SK-N-SH (cell line): ENCODE measurements at regions not wholly inside any gene's neighbourhood (a gene's known extent, or its start where the extent isn't known, plus 50 kb on each side); places are given as distances from the start of the nearest gene placed in this dataset.

Experiments
- CTCF ChIA-PET: fragments of 300-600, 350-600 bp; formaldehyde crosslinking; extraction: SDS; loops from one replicate; lab custom pipeline; 2021; lab: Yijun Ruan, JAX
- POLR2A ChIA-PET: fragments of 350-600 bp; sonication (Branson Sonifier 250); formaldehyde crosslinking; extraction: SDS; loops from one replicate; lab custom pipeline; 2020; ENCODE audit warnings: antibody characterized with exemption, inconsistent platforms; lab: Yijun Ruan, JAX
- DNase-seq: peaks from one replicate; pipeline ENCODE4 v3.0.0; 2012
- H2AFZ ChIP-seq: fragments of 200-600 bp; sonication (generic); 2 replicates; pipeline ENCODE4 v1.8.1; 2016; ENCODE audit warnings: antibody characterized with exemption, mild to moderate bottlenecking, low read depth
- H3F3A ChIP-seq: fragments of 200-600 bp; sonication (generic); replicated peaks from 2 replicates; pipeline ENCODE3; 2016; ENCODE audit warnings: antibody characterized with exemption, mild to moderate bottlenecking; ENCODE audit not compliant: insufficient read depth
- H3K27ac ChIP-seq, 2 experiments: fragments of 200-500 bp in 1 of 2; fragments of 200-600 bp in 1 of 2; sonication (Bioruptor generic) in 1 of 2; sonication (generic), shearing (Covaris generic) in 1 of 2; 2 replicates each; pipeline versions ENCODE4 v1.5.1 to v1.6.1; 2014 to 2016; ENCODE audit warnings: low read depth in 2 of 2, inconsistent platforms in 1 of 2, low read length in 1 of 2, mild to moderate bottlenecking in 1 of 2, mixed read lengths in 1 of 2
- H3K27me3 ChIP-seq: fragments of 200-600 bp; sonication (generic), shearing (Covaris generic); 2 replicates; pipeline ENCODE4 v1.6.1; 2016; ENCODE audit warnings: mixed run types; ENCODE audit not compliant: insufficient read depth
- H3K36me3 ChIP-seq, 2 experiments: fragments of 200-500 bp in 1 of 2; fragments of 200-600 bp in 1 of 2; sonication (Bioruptor generic) in 1 of 2; sonication (generic) in 1 of 2; replicated peaks in 1 of 2; 2 replicates each; pipeline versions ENCODE3 to v1.5.1; 2014 to 2016; ENCODE audit warnings: low read length in 1 of 2, mild to moderate bottlenecking in 1 of 2; ENCODE audit not compliant: insufficient read depth in 2 of 2, control insufficient read depth in 1 of 2
- H3K4me1 ChIP-seq, 2 experiments: fragments of 200-500 bp in 1 of 2; fragments of 200-600 bp in 1 of 2; sonication (Bioruptor generic) in 1 of 2; sonication (generic), shearing (Covaris generic) in 1 of 2; 2 replicates each; pipeline versions ENCODE4 v1.5.1 to v1.6.1; 2014 to 2016; ENCODE audit warnings: low read depth in 1 of 2, low read length in 1 of 2, mixed run types in 1 of 2; ENCODE audit not compliant: insufficient read depth in 2 of 2, control insufficient read depth in 1 of 2
- H3K4me2 ChIP-seq: fragments of 200-600 bp; sonication (generic), shearing (Covaris generic); 2 replicates; pipeline ENCODE4 v1.6.1; 2017; ENCODE audit warnings: mixed run types
- H3K4me3 ChIP-seq, 2 experiments: fragments of 200-500 bp in 1 of 2; fragments of 200-600 bp in 1 of 2; sonication (Bioruptor generic) in 1 of 2; sonication (generic), shearing (Covaris generic) in 1 of 2; 2 replicates each; pipeline versions ENCODE4 v1.5.1 to v1.8.1; 2014 to 2016; ENCODE audit warnings: low read depth in 2 of 2, inconsistent platforms in 1 of 2, low read length in 1 of 2, mild to moderate bottlenecking in 1 of 2, mixed read lengths in 1 of 2, moderate library complexity in 1 of 2
- H3K79me2 ChIP-seq: fragments of 200-600 bp; sonication (generic); 2 replicates; pipeline ENCODE4 v1.8.1; 2017; ENCODE audit warnings: mild to moderate bottlenecking; ENCODE audit not compliant: insufficient read depth
- H3K9ac ChIP-seq: fragments of 200-600 bp; sonication (generic); 2 replicates; pipeline ENCODE4 v1.6.1; 2017; ENCODE audit warnings: mixed run types
- H3K9me2 ChIP-seq: fragments of 200-600 bp; sonication (generic); 2 replicates; pipeline ENCODE4 v1.6.1; 2017; ENCODE audit warnings: mixed run types
- H3K9me3 ChIP-seq: fragments of 200-600 bp; sonication (generic); 2 replicates; pipeline ENCODE4 v1.6.1; 2017; ENCODE audit warnings: mixed run types, mild to moderate bottlenecking, moderate library complexity
- H4K20me1 ChIP-seq: fragments of 200-600 bp; sonication (generic); 2 replicates; pipeline ENCODE4 v1.6.1; 2017; ENCODE audit warnings: mild to moderate bottlenecking, mixed run types; ENCODE audit not compliant: insufficient read depth
- EP300 ChIP-seq, 2 experiments: IDR thresholded peaks; 2 replicates each; pipeline versions ENCODE4 v1.4.0 to v1.6.1; 2012; ENCODE audit warnings: borderline replicate concordance in 1 of 2, low read depth in 1 of 2, low read length in 1 of 2
- EZH2phosphoT487 ChIP-seq: fragments of 200-600 bp; sonication (generic); IDR thresholded peaks from 2 replicates; pipeline ENCODE4 v1.6.1; 2017; ENCODE audit warnings: low read depth, mixed run types, mild to moderate bottlenecking, antibody characterized with exemption, moderate library complexity, borderline replicate concordance
- GABPA ChIP-seq: IDR thresholded peaks from 2 replicates; pipeline ENCODE4 v1.4.0; 2012; ENCODE audit warnings: low read depth, mild to moderate bottlenecking
- GATA2 ChIP-seq: sonication (generic); formaldehyde crosslinking; IDR thresholded peaks from 2 replicates; pipeline ENCODE4 v1.5.0; 2020; ENCODE audit warnings: mild to moderate bottlenecking, missing genetic modification reagents
- MXI1 ChIP-seq: IDR thresholded peaks from 2 replicates; pipeline ENCODE4 v1.6.1; 2012; ENCODE audit warnings: mild to moderate bottlenecking, low read depth, low read length, improper control_type of control experiment
- NFIC ChIP-seq: IDR thresholded peaks from 2 replicates; pipeline ENCODE4 v1.4.0; 2012; ENCODE audit warnings: borderline replicate concordance
- NRF1 ChIP-seq: IDR thresholded peaks from 2 replicates; pipeline ENCODE4 v1.6.1; 2012; ENCODE audit warnings: low read depth, mild to moderate bottlenecking, low read length
- POLR2AphosphoS5 ChIP-seq: IDR thresholded peaks from 2 replicates; pipeline ENCODE4 v1.6.1; 2012; ENCODE audit warnings: low read depth, low read length
- RFX5 ChIP-seq: IDR thresholded peaks from 2 replicates; pipeline ENCODE4 v1.6.1; 2012; ENCODE audit warnings: mild to moderate bottlenecking, improper control_type of control experiment, low read length
- SIN3A ChIP-seq: IDR thresholded peaks from 2 replicates; pipeline ENCODE4 v1.6.1; 2012; ENCODE audit warnings: low read depth, mild to moderate bottlenecking, low read length, moderate library complexity, borderline replicate concordance
- TEAD4 ChIP-seq: IDR thresholded peaks from 2 replicates; pipeline ENCODE4 v1.4.0; 2012; ENCODE audit warnings: mild to moderate bottlenecking, borderline replicate concordance; ENCODE audit not compliant: insufficient read depth
- YY1 ChIP-seq: IDR thresholded peaks from 2 replicates; pipeline ENCODE4 v1.4.0; 2012; ENCODE audit warnings: low read depth, mild to moderate bottlenecking
- WGBS: methylation state at CpG from one replicate; pipeline ENCODE4 v1.1.6; 2017; ENCODE audit warnings: low lambda C conversion rate; 5-methylcytosine and 5-hydroxymethylcytosine counted together
- TF ChIP-seq, protein P1 (sequence below): fragments of 200-600 bp; sonication (generic); IDR thresholded peaks from 2 replicates; pipeline ENCODE4 v1.6.1; 2017; ENCODE audit warnings: antibody characterized with exemption, mild to moderate bottlenecking, moderate library complexity
- TF ChIP-seq, protein P2 (sequence below): fragments of 150-350 bp; IDR thresholded peaks from 2 replicates; pipeline ENCODE4 v1.6.1; 2016; ENCODE audit warnings: mild to moderate bottlenecking, low read depth, low read length
- TF ChIP-seq, protein P3 (sequence below): IDR thresholded peaks from 2 replicates; pipeline ENCODE4 v1.4.0; 2012; ENCODE audit warnings: low read depth, borderline replicate concordance
- TF ChIP-seq, protein P4 (sequence below): IDR thresholded peaks from 2 replicates; pipeline ENCODE4 v1.6.1; 2012; ENCODE audit warnings: mild to moderate bottlenecking, low read depth, low read length, moderate library complexity

DNA sequence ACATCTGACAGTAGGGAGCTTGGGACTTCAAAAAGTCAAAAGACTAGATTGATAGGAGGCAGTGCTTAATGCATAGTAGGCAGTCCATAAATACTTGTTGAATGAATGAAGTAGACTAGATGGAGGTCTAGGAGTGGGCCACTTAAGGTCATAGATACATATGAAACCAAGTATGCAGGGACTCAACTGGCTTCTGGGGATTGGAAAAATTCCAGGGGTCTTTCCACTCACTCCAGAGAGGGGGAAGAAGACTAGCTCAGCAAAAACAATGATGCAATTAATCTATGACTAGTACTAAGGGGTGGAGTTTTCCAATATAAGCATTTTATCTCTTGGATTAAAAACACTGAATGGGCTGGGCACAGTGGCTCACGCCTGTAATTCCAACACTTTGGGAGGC lies 298.3 kb upstream of the XYLT1 start:
- TF ChIP-seq, protein P1, sequence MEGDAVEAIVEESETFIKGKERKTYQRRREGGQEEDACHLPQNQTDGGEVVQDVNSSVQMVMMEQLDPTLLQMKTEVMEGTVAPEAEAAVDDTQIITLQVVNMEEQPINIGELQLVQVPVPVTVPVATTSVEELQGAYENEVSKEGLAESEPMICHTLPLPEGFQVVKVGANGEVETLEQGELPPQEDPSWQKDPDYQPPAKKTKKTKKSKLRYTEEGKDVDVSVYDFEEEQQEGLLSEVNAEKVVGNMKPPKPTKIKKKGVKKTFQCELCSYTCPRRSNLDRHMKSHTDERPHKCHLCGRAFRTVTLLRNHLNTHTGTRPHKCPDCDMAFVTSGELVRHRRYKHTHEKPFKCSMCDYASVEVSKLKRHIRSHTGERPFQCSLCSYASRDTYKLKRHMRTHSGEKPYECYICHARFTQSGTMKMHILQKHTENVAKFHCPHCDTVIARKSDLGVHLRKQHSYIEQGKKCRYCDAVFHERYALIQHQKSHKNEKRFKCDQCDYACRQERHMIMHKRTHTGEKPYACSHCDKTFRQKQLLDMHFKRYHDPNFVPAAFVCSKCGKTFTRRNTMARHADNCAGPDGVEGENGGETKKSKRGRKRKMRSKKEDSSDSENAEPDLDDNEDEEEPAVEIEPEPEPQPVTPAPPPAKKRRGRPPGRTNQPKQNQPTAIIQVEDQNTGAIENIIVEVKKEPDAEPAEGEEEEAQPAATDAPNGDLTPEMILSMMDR: no peak
- TF ChIP-seq GATA2 (CRISPR knock-in tag): no peak
- no peak for TF ChIP-seq POLR2AphosphoS5
- TF ChIP-seq RFX5: no peak
- TF ChIP-seq GABPA: no peak
- TF ChIP-seq, protein P2, sequence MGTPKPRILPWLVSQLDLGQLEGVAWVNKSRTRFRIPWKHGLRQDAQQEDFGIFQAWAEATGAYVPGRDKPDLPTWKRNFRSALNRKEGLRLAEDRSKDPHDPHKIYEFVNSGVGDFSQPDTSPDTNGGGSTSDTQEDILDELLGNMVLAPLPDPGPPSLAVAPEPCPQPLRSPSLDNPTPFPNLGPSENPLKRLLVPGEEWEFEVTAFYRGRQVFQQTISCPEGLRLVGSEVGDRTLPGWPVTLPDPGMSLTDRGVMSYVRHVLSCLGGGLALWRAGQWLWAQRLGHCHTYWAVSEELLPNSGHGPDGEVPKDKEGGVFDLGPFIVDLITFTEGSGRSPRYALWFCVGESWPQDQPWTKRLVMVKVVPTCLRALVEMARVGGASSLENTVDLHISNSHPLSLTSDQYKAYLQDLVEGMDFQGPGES: no peak
- no peak for TF ChIP-seq EP300 (IDR thresholded peaks at IDR 0.05; ENCODE audit: borderline replicate concordance in 1 of 2, low read depth in 1 of 2, low read length in 1 of 2)
- TF ChIP-seq NFIC: no peak
- TF ChIP-seq, protein P3, sequence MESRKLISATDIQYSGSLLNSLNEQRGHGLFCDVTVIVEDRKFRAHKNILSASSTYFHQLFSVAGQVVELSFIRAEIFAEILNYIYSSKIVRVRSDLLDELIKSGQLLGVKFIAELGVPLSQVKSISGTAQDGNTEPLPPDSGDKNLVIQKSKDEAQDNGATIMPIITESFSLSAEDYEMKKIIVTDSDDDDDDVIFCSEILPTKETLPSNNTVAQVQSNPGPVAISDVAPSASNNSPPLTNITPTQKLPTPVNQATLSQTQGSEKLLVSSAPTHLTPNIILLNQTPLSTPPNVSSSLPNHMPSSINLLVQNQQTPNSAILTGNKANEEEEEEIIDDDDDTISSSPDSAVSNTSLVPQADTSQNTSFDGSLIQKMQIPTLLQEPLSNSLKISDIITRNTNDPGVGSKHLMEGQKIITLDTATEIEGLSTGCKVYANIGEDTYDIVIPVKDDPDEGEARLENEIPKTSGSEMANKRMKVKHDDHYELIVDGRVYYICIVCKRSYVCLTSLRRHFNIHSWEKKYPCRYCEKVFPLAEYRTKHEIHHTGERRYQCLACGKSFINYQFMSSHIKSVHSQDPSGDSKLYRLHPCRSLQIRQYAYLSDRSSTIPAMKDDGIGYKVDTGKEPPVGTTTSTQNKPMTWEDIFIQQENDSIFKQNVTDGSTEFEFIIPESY: no peak
- TF ChIP-seq MXI1: no peak
- TF ChIP-seq YY1: no peak
- no peak for TF ChIP-seq TEAD4
- TF ChIP-seq, protein P4, sequence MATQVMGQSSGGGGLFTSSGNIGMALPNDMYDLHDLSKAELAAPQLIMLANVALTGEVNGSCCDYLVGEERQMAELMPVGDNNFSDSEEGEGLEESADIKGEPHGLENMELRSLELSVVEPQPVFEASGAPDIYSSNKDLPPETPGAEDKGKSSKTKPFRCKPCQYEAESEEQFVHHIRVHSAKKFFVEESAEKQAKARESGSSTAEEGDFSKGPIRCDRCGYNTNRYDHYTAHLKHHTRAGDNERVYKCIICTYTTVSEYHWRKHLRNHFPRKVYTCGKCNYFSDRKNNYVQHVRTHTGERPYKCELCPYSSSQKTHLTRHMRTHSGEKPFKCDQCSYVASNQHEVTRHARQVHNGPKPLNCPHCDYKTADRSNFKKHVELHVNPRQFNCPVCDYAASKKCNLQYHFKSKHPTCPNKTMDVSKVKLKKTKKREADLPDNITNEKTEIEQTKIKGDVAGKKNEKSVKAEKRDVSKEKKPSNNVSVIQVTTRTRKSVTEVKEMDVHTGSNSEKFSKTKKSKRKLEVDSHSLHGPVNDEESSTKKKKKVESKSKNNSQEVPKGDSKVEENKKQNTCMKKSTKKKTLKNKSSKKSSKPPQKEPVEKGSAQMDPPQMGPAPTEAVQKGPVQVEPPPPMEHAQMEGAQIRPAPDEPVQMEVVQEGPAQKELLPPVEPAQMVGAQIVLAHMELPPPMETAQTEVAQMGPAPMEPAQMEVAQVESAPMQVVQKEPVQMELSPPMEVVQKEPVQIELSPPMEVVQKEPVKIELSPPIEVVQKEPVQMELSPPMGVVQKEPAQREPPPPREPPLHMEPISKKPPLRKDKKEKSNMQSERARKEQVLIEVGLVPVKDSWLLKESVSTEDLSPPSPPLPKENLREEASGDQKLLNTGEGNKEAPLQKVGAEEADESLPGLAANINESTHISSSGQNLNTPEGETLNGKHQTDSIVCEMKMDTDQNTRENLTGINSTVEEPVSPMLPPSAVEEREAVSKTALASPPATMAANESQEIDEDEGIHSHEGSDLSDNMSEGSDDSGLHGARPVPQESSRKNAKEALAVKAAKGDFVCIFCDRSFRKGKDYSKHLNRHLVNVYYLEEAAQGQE: no peak
- no peak for TF ChIP-seq SIN3A
- TF ChIP-seq NRF1: no peak
- TF ChIP-seq EZH2phosphoT487: no peak
- Histone ChIP-seq H3K27ac (peak overlapping the region in 1 of 2 experiments; percentile 87; a peak in 3 of 4 replicates), H4K20me1 (no peaks in the 10 kb centered on the region), H3K9me2 (no peaks in the 10 kb centered on the region), H3K27me3 (no peaks in the 10 kb centered on the region), H3K4me1 (peaks cover 0 to 5% of the 10 kb centered on the region in 2 experiments; a peak in 2 of 4 replicates), H3K4me2 (no peak overlapping the region), H3F3A (peaks cover 4% of the 10 kb centered on the region), H3K9me3 (no peaks in the 10 kb centered on the region), H3K9ac (no peak overlapping the region), H2AFZ (no peak overlapping the region), H3K36me3 (no peaks in the 10 kb centered on the region), H3K79me2 (no peaks in the 10 kb centered on the region), H3K4me3 (no peak overlapping the region)
- no peak for DNase-seq
- ChIA-PET CTCF (interaction anchor here (1.0 kb wide), 1 partner anchor 161 kb away, joined by 3 read pairs; no protein-coding TSS in a partner anchor), POLR2A (no interaction called here)
- WGBS: 83% methylated on average over 1 of the region's 1 CpG
